T follicular helper cell (primary cell): ENCODE measurements at regions not wholly inside any gene's neighbourhood (a gene's known extent, or its start where the extent isn't known, plus 50 kb on each side); places are given as distances from the start of the nearest gene placed in this dataset.

Experiments used
- DNase-seq: peaks from one replicate; pipeline ENCODE4 v3.0.0-alpha.2; 2020; ENCODE audit warnings: low read depth

GRCh38 chr4:130484826-130485225 lies 1388.9 kb downstream of the C4orf33 start:
- no peak for DNase-seq

GRCh38 chr4:130485371-130485770 lies 1389.4 kb downstream of the C4orf33 start:
- DNase-seq, result no peak

GRCh38 chr4:130486186-130486585 lies 1390.2 kb downstream of the C4orf33 start:
- no peak for DNase-seq

GRCh38 chr4:130486841-130487240 lies 1390.9 kb downstream of the C4orf33 start:
- DNase-seq, result no peak

- no peak for DNase-seq
Measured at GRCh38 chr4:130510661-130511060, 1414.7 kb downstream of the C4orf33 start.

- DNase-seq, result no peak
Measured at GRCh38 chr4:130511776-130512175, 1415.8 kb downstream of the C4orf33 start.

- no peak for DNase-seq
Measured at GRCh38 chr4:130524057-130524456, 1428.1 kb downstream of the C4orf33 start.

GRCh38 chr4:130530505-130530904 lies 1434.6 kb downstream of the C4orf33 start:
- DNase-seq, result no peak

GRCh38 chr4:130534651-130535050 lies 1438.7 kb downstream of the C4orf33 start:
- DNase-seq, result no peak

GRCh38 chr4:130542953-130543352 lies 1447.0 kb downstream of the C4orf33 start:
- DNase-seq, result no peak

- DNase-seq, result no peak
Measured at GRCh38 chr4:130545171-130545570, 1449.2 kb downstream of the C4orf33 start.

- no peak for DNase-seq
Measured at GRCh38 chr4:130545596-130545995, 1449.6 kb downstream of the C4orf33 start.

- no peak for DNase-seq
Measured at GRCh38 chr4:130559268-130559667, 1463.3 kb downstream of the C4orf33 start.

- no peak for DNase-seq
Measured at GRCh38 chr4:130563185-130563888, 1467.4 kb downstream of the C4orf33 start.

- no peak for DNase-seq
Measured at GRCh38 chr4:130563889-130564418, 1468.0 kb downstream of the C4orf33 start.

GRCh38 chr4:130568746-130569145 lies 1472.8 kb downstream of the C4orf33 start:
- no peak for DNase-seq

GRCh38 chr4:130573742-130574141 lies 1477.8 kb downstream of the C4orf33 start:
- DNase-seq, result no peak

- no peak for DNase-seq
Measured at GRCh38 chr4:130574215-130574614, 1478.3 kb downstream of the C4orf33 start.

- no peak for DNase-seq
Measured at GRCh38 chr4:130576218-130576617, 1480.3 kb downstream of the C4orf33 start.

- DNase-seq, result no peak
Measured at GRCh38 chr4:130591091-130591490, 1495.1 kb downstream of the C4orf33 start.

- DNase-seq, result no peak
Measured at GRCh38 chr4:130600706-130601105, 1504.8 kb downstream of the C4orf33 start.

- DNase-seq, result no peak
Measured at GRCh38 chr4:130603043-130603442, 1507.1 kb downstream of the C4orf33 start.

GRCh38 chr4:130608121-130608520 lies 1512.2 kb downstream of the C4orf33 start:
- no peak for DNase-seq

- DNase-seq, result no peak
Measured at GRCh38 chr4:130628531-130628930, 1532.6 kb downstream of the C4orf33 start.
